ENCODE measurements at regions not wholly inside any gene's neighbourhood (a gene's known extent, or its start where the extent isn't known, plus 50 kb on each side); places are given as distances from the start of the nearest gene placed in this dataset.
"Not testable (repeated sequence)": the region's sequence is repeated elsewhere in the genome, so short reads cannot be mapped to it uniquely, and the experiment has no call there.

GRCh38 chr4:131159261-131159660 is 1989.8 kb upstream of the PCDH10 start:
- DNase-seq: no peak

GRCh38 chr4:131192318-131192717 is 1956.8 kb upstream of the PCDH10 start:
- no peak for DNase-seq

GRCh38 chr4:131207589-131207988 is 1941.5 kb upstream of the PCDH10 start:
- no peak for DNase-seq

- no peak for DNase-seq
These were observed 1900.8 kb upstream of the PCDH10 start for GRCh38 chr4:131248314-131248713.

GRCh38 chr4:131251321-131251720 is 1897.8 kb upstream of the PCDH10 start:
- DNase-seq: no peak

- no peak for DNase-seq
These were observed 1891.9 kb upstream of the PCDH10 start for GRCh38 chr4:131257241-131257640.

GRCh38 chr4:131258361-131258760 is 1890.7 kb upstream of the PCDH10 start:
- no peak for DNase-seq

GRCh38 chr4:131288441-131288840 is 1860.7 kb upstream of the PCDH10 start:
- no peak for DNase-seq

GRCh38 chr4:131296192-131296591 is 1852.9 kb upstream of the PCDH10 start:
- no peak for DNase-seq

- DNase-seq: no peak
These were observed 1847.0 kb upstream of the PCDH10 start for GRCh38 chr4:131302108-131302507.

- DNase-seq: no peak
These were observed 1844.4 kb upstream of the PCDH10 start for GRCh38 chr4:131304686-131305085.

- DNase-seq: no peak
These were observed 1839.5 kb upstream of the PCDH10 start for GRCh38 chr4:131309628-131310027.

- DNase-seq: no peak
These were observed 1833.0 kb upstream of the PCDH10 start for GRCh38 chr4:131316086-131316485.

GRCh38 chr4:131337936-131338335 is 1811.2 kb upstream of the PCDH10 start:
- no peak for DNase-seq

GRCh38 chr4:131339137-131339536 is 1810.0 kb upstream of the PCDH10 start:
- DNase-seq: no peak

GRCh38 chr4:131344761-131345160 is 1804.3 kb upstream of the PCDH10 start:
- no peak for DNase-seq

- DNase-seq: no peak
These were observed 1801.3 kb upstream of the PCDH10 start for GRCh38 chr4:131347816-131348215.

GRCh38 chr4:131348263-131348662 is 1800.8 kb upstream of the PCDH10 start:
- DNase-seq: no peak

- not testable (repeated sequence) for DNase-seq
These were observed 1796.7 kb upstream of the PCDH10 start for GRCh38 chr4:131352371-131352770.

GRCh38 chr4:131366714-131367113 is 1782.4 kb upstream of the PCDH10 start:
- DNase-seq: no peak

- no peak for DNase-seq
These were observed 1781.7 kb upstream of the PCDH10 start for GRCh38 chr4:131367441-131367840.

GRCh38 chr4:131370846-131371245 is 1778.2 kb upstream of the PCDH10 start:
- no peak for DNase-seq

GRCh38 chr4:131381055-131381454 is 1768.0 kb upstream of the PCDH10 start:
- DNase-seq: no peak

- DNase-seq: no peak
These were observed 1766.3 kb upstream of the PCDH10 start for GRCh38 chr4:131382839-131383238.

- DNase-seq: no peak
These were observed 1760.8 kb upstream of the PCDH10 start for GRCh38 chr4:131388277-131388676.

- DNase-seq: no peak
These were observed 1741.0 kb upstream of the PCDH10 start for GRCh38 chr4:131408102-131408501.

All from CD4-positive, alpha-beta T cell treated with Interleukin-21 for 1 hour (primary cell).